H54 (cell line): ENCODE measurements at regions not wholly inside any gene's neighbourhood (a gene's known extent, or its start where the extent isn't known, plus 50 kb on each side); places are given as distances from the start of the nearest gene placed in this dataset.

Experiments used
- DNase-seq: peaks from one replicate; pipeline ENCODE4 v3.0.0; 2011; ENCODE audit warnings: low spot score, mixed read lengths; ENCODE audit not compliant: insufficient read length
- FAIRE-seq: peaks from 3 replicates; lab custom pipeline; 2011; peaks lifted over from hg19 to GRCh38; lab: Jason Lieb, UNC
- POLR2A ChIP-seq: IDR thresholded peaks from 2 replicates; pipeline ENCODE4 v1.6.1; 2011; ENCODE audit warnings: low read depth, mild to moderate bottlenecking, low read length

GRCh38 chrX:40171513-40172400 is 74.0 kb upstream of the BCOR start:
- no peak for DNase-seq
- FAIRE-seq, result no peak
- no peak for TF ChIP-seq POLR2A

- no peak for FAIRE-seq
- no peak for DNase-seq
- TF ChIP-seq POLR2A, result no peak
Measured at GRCh38 chrX:40170830-40171512, 73.2 kb upstream of the BCOR start.

GRCh38 chrX:40169193-40170101 is 71.7 kb upstream of the BCOR start:
- no peak for FAIRE-seq
- DNase-seq, result no peak
- TF ChIP-seq POLR2A, result no peak

GRCh38 chrX:40168480-40169011 is 70.8 kb upstream of the BCOR start:
- no peak for FAIRE-seq
- DNase-seq, result no peak
- no peak for TF ChIP-seq POLR2A

- DNase-seq (no peak), FAIRE-seq (no peak)
- TF ChIP-seq POLR2A, result no peak
Measured at GRCh38 chrX:40167850-40168479, 70.2 kb upstream of the BCOR start.

- TF ChIP-seq POLR2A, result no peak
- DNase-seq (no peak), FAIRE-seq (no peak)
Measured at GRCh38 chrX:40167233-40167849, 69.6 kb upstream of the BCOR start.

- no peak for TF ChIP-seq POLR2A
- FAIRE-seq (no peak), DNase-seq (no peak)
Measured at GRCh38 chrX:40166582-40166981, 68.8 kb upstream of the BCOR start.

GRCh38 chrX:40165861-40166260 is 68.1 kb upstream of the BCOR start:
- DNase-seq (no peak), FAIRE-seq (no peak)
- no peak for TF ChIP-seq POLR2A

GRCh38 chrX:40165206-40165605 is 67.4 kb upstream of the BCOR start:
- FAIRE-seq (no peak), DNase-seq (no peak)
- no peak for TF ChIP-seq POLR2A

- DNase-seq, result no peak
- no peak for FAIRE-seq
- TF ChIP-seq POLR2A, result no peak
Measured at GRCh38 chrX:40164751-40165150, 67.0 kb upstream of the BCOR start.

- DNase-seq (peak; percentile 38), FAIRE-seq (no peak)
- peak; percentile 49; the same call in 1 of the 2 replicates for TF ChIP-seq POLR2A
Measured at GRCh38 chrX:40158036-40158706, 60.4 kb upstream of the BCOR start.
